ENCODE measurements at regions not wholly inside any gene's neighbourhood (a gene's known extent, or its start where the extent isn't known, plus 50 kb on each side); places are given as distances from the start of the nearest gene placed in this dataset.

- no peak for TF ChIP-seq MAX (IDR thresholded peaks at IDR 0.05)
- TF ChIP-seq FOXA2 (IDR thresholded peaks at IDR 0.05), result no peak
- no peak for TF ChIP-seq NR2F2 (IDR thresholded peaks at IDR 0.05)
- TF ChIP-seq HNF4A (conservative IDR thresholded peaks at IDR 0.05), result no peak
- no peak for TF ChIP-seq TAF1 (conservative IDR thresholded peaks at IDR 0.05)
- no peak for TF ChIP-seq REST (IDR thresholded peaks at IDR 0.05)
- TF ChIP-seq CTCF (IDR thresholded peaks at IDR 0.05; ENCODE audit: low read depth, low read length, missing input control), result no peak
- no peak for TF ChIP-seq SP1 (IDR thresholded peaks at IDR 0.05)
- TF ChIP-seq YY1 (IDR thresholded peaks at IDR 0.05), result no peak
- no peak for TF ChIP-seq HNF4G (IDR thresholded peaks at IDR 0.05)
- no peak for TF ChIP-seq GABPA (IDR thresholded peaks at IDR 0.05 in 1 of 2, conservative IDR thresholded peaks at IDR 0.05 in 1 of 2)
- no peak for TF ChIP-seq EGR1 (IDR thresholded peaks at IDR 0.05; ENCODE audit: low read depth in 2 of 2)
- TF ChIP-seq JUND (IDR thresholded peaks at IDR 0.05), result no peak
- TF ChIP-seq RXRA (IDR thresholded peaks at IDR 0.05), result no peak
- no peak for TF ChIP-seq ZBTB33 (IDR thresholded peaks at IDR 0.05)
- TF ChIP-seq RAD21 (IDR thresholded peaks at IDR 0.05), result no peak
- TF ChIP-seq ATF3 (IDR thresholded peaks at IDR 0.05), result no peak
- no peak for TF ChIP-seq FOXA1 (IDR thresholded peaks at IDR 0.05)
- peaks cover 0 to 2% (median under 1%) of the 10 kb centered on the region in 4 donors for H3K4me1 ChIP-seq (ENCODE audit: control insufficient read depth in 4 of 4, insufficient read depth in 4 of 4, low read length in 3 of 4)
- no peaks in the 10 kb centered on the region for H3K36me3 ChIP-seq (ENCODE audit: control insufficient read depth in 4 of 4, insufficient read depth in 3 of 4, low read depth in 1 of 4, low read length in 3 of 4)
- DNase-seq (ENCODE audit: low spot score), result no peak
- H3K27me3 ChIP-seq (ENCODE audit: control insufficient read depth in 4 of 4, insufficient read depth in 4 of 4, low read length in 3 of 4), result peaks cover 0 to 5% (median under 1%) of the 10 kb centered on the region in 4 donors
- no peak overlapping the region for H3K4me3 ChIP-seq (ENCODE audit: low read depth in 1 of 3, low read length in 3 of 3)
- no peaks in the 10 kb centered on the region for H3K9me3 ChIP-seq (ENCODE audit: control insufficient read depth in 4 of 4, low read length in 3 of 4)
- 73% methylated on average over 9 of the region's 9 CpGs for WGBS
- H3K9ac ChIP-seq (ENCODE audit: low read depth in 1 of 2, low read length in 2 of 2), result no peak overlapping the region
- H3K27ac ChIP-seq (ENCODE audit: low read depth in 1 of 2, low read length in 2 of 2), result no peak overlapping the region
Measured at GRCh38 chr12:116502989-116503496, 56.1 kb upstream of the MAP1LC3B2 start.
